HG03565 (cell line): ENCODE measurements at regions not wholly inside any gene's neighbourhood (a gene's known extent, or its start where the extent isn't known, plus 50 kb on each side); places are given as distances from the start of the nearest gene placed in this dataset.
"Not testable (repeated sequence)": the region's sequence is repeated elsewhere in the genome, so short reads cannot be mapped to it uniquely, and the experiment has no call there.

ENCODE experiments used
- ATAC-seq: cut with Tn5 transposase; IDR thresholded peaks from one replicate; pipeline ENCODE4 v1.9.1; 2021; ENCODE audit warnings: mild to moderate bottlenecking, moderate library complexity; ENCODE audit not compliant: unreplicated experiment

- no peak for ATAC-seq
Observed at GRCh38 chr5:91839721-91840120, 456.6 kb upstream of the ARRDC3 start.

- ATAC-seq: no peak
Observed at GRCh38 chr5:91839233-91839632, 456.1 kb upstream of the ARRDC3 start.

GRCh38 chr5:91830361-91830953 is 447.3 kb upstream of the ARRDC3 start:
- no peak for ATAC-seq

GRCh38 chr5:91825618-91826017 is 442.5 kb upstream of the ARRDC3 start:
- no peak for ATAC-seq

- no peak for ATAC-seq
Observed at GRCh38 chr5:91824406-91824805, 441.3 kb upstream of the ARRDC3 start.

GRCh38 chr5:91820874-91821273 is 437.8 kb upstream of the ARRDC3 start:
- no peak for ATAC-seq

- ATAC-seq: no peak
Observed at GRCh38 chr5:91816681-91817080, 433.6 kb upstream of the ARRDC3 start.

- ATAC-seq: no peak
Observed at GRCh38 chr5:91797576-91797975, 414.5 kb upstream of the ARRDC3 start.

GRCh38 chr5:91794856-91795548 is 411.9 kb upstream of the ARRDC3 start:
- no peak for ATAC-seq

- no peak for ATAC-seq
Observed at GRCh38 chr5:91794455-91794854, 411.3 kb upstream of the ARRDC3 start.

- ATAC-seq: no peak
Observed at GRCh38 chr5:91787718-91788117, 404.6 kb upstream of the ARRDC3 start.

GRCh38 chr5:91777671-91778070 is 394.6 kb upstream of the ARRDC3 start:
- ATAC-seq: no peak

GRCh38 chr5:91776249-91776648 is 393.1 kb upstream of the ARRDC3 start:
- no peak for ATAC-seq

GRCh38 chr5:91770400-91770799 is 387.3 kb upstream of the ARRDC3 start:
- no peak for ATAC-seq

- not testable (repeated sequence) for ATAC-seq
Observed at GRCh38 chr5:91757383-91757782, 374.3 kb upstream of the ARRDC3 start.

- ATAC-seq: no peak
Observed at GRCh38 chr5:91754990-91755389, 371.9 kb upstream of the ARRDC3 start.

GRCh38 chr5:91744470-91744869 is 361.4 kb upstream of the ARRDC3 start:
- ATAC-seq: not testable (repeated sequence)

- no peak for ATAC-seq
Observed at GRCh38 chr5:91742550-91742949, 359.4 kb upstream of the ARRDC3 start.

- no peak for ATAC-seq
Observed at GRCh38 chr5:91741764-91742505, 358.8 kb upstream of the ARRDC3 start.

GRCh38 chr5:91730026-91730425 is 346.9 kb upstream of the ARRDC3 start:
- no peak for ATAC-seq

GRCh38 chr5:91727463-91727862 is 344.3 kb upstream of the ARRDC3 start:
- no peak for ATAC-seq
